ENCODE measurements at regions not wholly inside any gene's neighbourhood (a gene's known extent, or its start where the extent isn't known, plus 50 kb on each side); places are given as distances from the start of the nearest gene placed in this dataset.
"Not testable (repeated sequence)": the region's sequence is repeated elsewhere in the genome, so short reads cannot be mapped to it uniquely, and the experiment has no call there.

- Histone ChIP-seq H3K27ac (no peak overlapping the region), H3K4me3 (no peak overlapping the region)
Measured at GRCh38 chr13:66237411-66238062, 992.6 kb downstream of the PCDH9 start.

GRCh38 chr13:66234159-66234558, 996.0 kb downstream of the PCDH9 start:
- Histone ChIP-seq H3K27ac (no peak overlapping the region), H3K4me3 (no peak overlapping the region)

- not testable (repeated sequence) for H3K4me3 ChIP-seq, H3K27ac ChIP-seq
Measured at GRCh38 chr13:66231958-66232357, 998.2 kb downstream of the PCDH9 start.

- no peak overlapping the region for H3K27ac ChIP-seq
- H3K4me3 ChIP-seq: no peak overlapping the region
Measured at GRCh38 chr13:66225072-66225471, 1005.1 kb downstream of the PCDH9 start.

- Histone ChIP-seq H3K4me3 (no peak overlapping the region), H3K27ac (no peak overlapping the region)
Measured at GRCh38 chr13:66224663-66225062, 1005.5 kb downstream of the PCDH9 start.

- Histone ChIP-seq H3K27ac (no peak overlapping the region), H3K4me3 (no peak overlapping the region)
Measured at GRCh38 chr13:66222926-66223325, 1007.2 kb downstream of the PCDH9 start.

GRCh38 chr13:66222127-66222526, 1008.0 kb downstream of the PCDH9 start:
- Histone ChIP-seq H3K27ac (no peak overlapping the region), H3K4me3 (no peak overlapping the region)

- no peak overlapping the region for H3K4me3 ChIP-seq
- H3K27ac ChIP-seq: no peak overlapping the region
Measured at GRCh38 chr13:66219506-66219905, 1010.6 kb downstream of the PCDH9 start.

- no peak overlapping the region for H3K4me3 ChIP-seq
- no peak overlapping the region for H3K27ac ChIP-seq
Measured at GRCh38 chr13:66218583-66218982, 1011.6 kb downstream of the PCDH9 start.

- Histone ChIP-seq H3K4me3 (no peak overlapping the region), H3K27ac (no peak overlapping the region)
Measured at GRCh38 chr13:66216728-66217127, 1013.4 kb downstream of the PCDH9 start.

GRCh38 chr13:66214467-66214866, 1015.7 kb downstream of the PCDH9 start:
- no peak overlapping the region for H3K27ac ChIP-seq
- no peak overlapping the region for H3K4me3 ChIP-seq

- no peak overlapping the region for H3K27ac ChIP-seq
- no peak overlapping the region for H3K4me3 ChIP-seq
Measured at GRCh38 chr13:66212511-66212910, 1017.6 kb downstream of the PCDH9 start.

- peak overlapping the region in 1 of 21 experiments; percentile 26 for H3K27ac ChIP-seq
- H3K4me3 ChIP-seq: no peak overlapping the region
Measured at GRCh38 chr13:66210677-66211076, 1019.5 kb downstream of the PCDH9 start.

- H3K4me3 ChIP-seq: no peak overlapping the region
- no peak overlapping the region for H3K27ac ChIP-seq
Measured at GRCh38 chr13:66208589-66208988, 1021.5 kb downstream of the PCDH9 start.

GRCh38 chr13:66207610-66208009, 1022.5 kb downstream of the PCDH9 start:
- no peak overlapping the region for H3K27ac ChIP-seq
- H3K4me3 ChIP-seq: no peak overlapping the region

- Histone ChIP-seq H3K4me3 (no peak overlapping the region), H3K27ac (no peak overlapping the region)
Measured at GRCh38 chr13:66205807-66206206, 1024.3 kb downstream of the PCDH9 start.

- H3K4me3 ChIP-seq: no peak overlapping the region
Measured at GRCh38 chr13:66200555-66200954, 1029.6 kb downstream of the PCDH9 start.

GRCh38 chr13:66195238-66195637, 1034.9 kb downstream of the PCDH9 start:
- Histone ChIP-seq H3K4me3 (no peak overlapping the region), H3K27ac (no peak overlapping the region)

More at GRCh38 chr13:66200555-66200954, 1029.6 kb downstream of the PCDH9 start:
- no peak overlapping the region for H3K27ac ChIP-seq

- no peak overlapping the region for H3K27ac ChIP-seq
- H3K4me3 ChIP-seq: no peak overlapping the region
Measured at GRCh38 chr13:66189986-66190385, 1040.2 kb downstream of the PCDH9 start.

GRCh38 chr13:66180836-66181235, 1049.3 kb downstream of the PCDH9 start:
- Histone ChIP-seq H3K27ac (no peak overlapping the region), H3K4me3 (no peak overlapping the region)

- Histone ChIP-seq H3K4me3 (no peak overlapping the region), H3K27ac (no peak overlapping the region)
Measured at GRCh38 chr13:66171920-66172319, 1058.2 kb downstream of the PCDH9 start.

GRCh38 chr13:66162470-66162869, 1067.7 kb downstream of the PCDH9 start:
- no peak overlapping the region for H3K27ac ChIP-seq
- H3K4me3 ChIP-seq: no peak overlapping the region

All from skin epidermis (tissue), 12 donors.